H9 (cell line): ENCODE measurements at regions not wholly inside any gene's neighbourhood (a gene's known extent, or its start where the extent isn't known, plus 50 kb on each side); places are given as distances from the start of the nearest gene placed in this dataset.

Experiments used
- DNase-seq: peaks from one replicate; pipeline ENCODE4 v3.0.0-alpha.2; 2017
- H2AFZ ChIP-seq: one replicate; pipeline ENCODE4 v1.6.1; 2013; ENCODE audit warnings: mild to moderate bottlenecking, low read length, control low read depth, moderate library complexity
- H2AK5ac ChIP-seq: 2 replicates; pipeline ENCODE4 v1.6.1; 2013; ENCODE audit warnings: low read length, control low read depth, mixed read lengths; ENCODE audit not compliant: insufficient read length
- H2BK120ac ChIP-seq: one replicate; pipeline ENCODE4 v1.6.1; 2013; ENCODE audit warnings: low read depth, mild to moderate bottlenecking, low read length, control low read depth, inconsistent platforms; ENCODE audit not compliant: poor library complexity, severe bottlenecking
- H2BK12ac ChIP-seq: 2 replicates; pipeline ENCODE4 v1.6.1; 2013; ENCODE audit warnings: low read length, control low read depth, mixed read lengths, low read depth; ENCODE audit not compliant: insufficient read length
- H2BK15ac ChIP-seq: 2 replicates; pipeline ENCODE4 v1.6.1; 2013; ENCODE audit warnings: low read depth, low read length, control low read depth
- H2BK20ac ChIP-seq: one replicate; pipeline ENCODE4 v1.6.1; 2013; ENCODE audit warnings: low read depth, mild to moderate bottlenecking, low read length, control low read depth, inconsistent platforms; ENCODE audit not compliant: poor library complexity, severe bottlenecking
- H2BK5ac ChIP-seq: 2 replicates; pipeline ENCODE4 v1.6.1; 2013; ENCODE audit warnings: low read length, control low read depth, mixed read lengths; ENCODE audit not compliant: insufficient read length
- H3K14ac ChIP-seq: 2 replicates; pipeline ENCODE4 v1.6.1; 2013; ENCODE audit warnings: low read length, control low read depth; ENCODE audit not compliant: insufficient read depth
- H3K18ac ChIP-seq: 2 replicates; pipeline ENCODE4 v1.6.1; 2013; ENCODE audit warnings: low read depth, mild to moderate bottlenecking, mixed read lengths, low read length, control low read depth; ENCODE audit not compliant: insufficient read length
- H3K23ac ChIP-seq: 2 replicates; pipeline ENCODE4 v1.6.1; 2013; ENCODE audit warnings: low read length, control low read depth, mixed read lengths, low read depth; ENCODE audit not compliant: insufficient read length
- H3K23me2 ChIP-seq: 2 replicates; pipeline ENCODE4 v1.6.1; 2013; ENCODE audit warnings: low read depth, mild to moderate bottlenecking, mixed read lengths, low read length, control low read depth; ENCODE audit not compliant: insufficient read length, poor library complexity, severe bottlenecking
- H3K27ac ChIP-seq: 2 replicates; pipeline ENCODE4 v1.5.1; 2013; ENCODE audit warnings: low read length, control low read depth, mixed read lengths, low read depth; ENCODE audit not compliant: insufficient read length
- H3K27me3 ChIP-seq: 2 replicates; pipeline ENCODE4 v1.6.1; 2013; ENCODE audit warnings: low read length, control low read depth, inconsistent platforms; ENCODE audit not compliant: insufficient read depth
- H3K4ac ChIP-seq: 2 replicates; pipeline ENCODE4 v1.6.1; 2013; ENCODE audit warnings: low read depth, mild to moderate bottlenecking, control low read depth, inconsistent platforms, low read length, moderate library complexity
- H3K4me1 ChIP-seq: 2 replicates; pipeline ENCODE4 v1.6.1; 2013; ENCODE audit warnings: low read length, control low read depth, inconsistent platforms; ENCODE audit not compliant: insufficient read depth
- H3K4me2 ChIP-seq: 2 replicates; pipeline ENCODE4 v1.6.1; 2013; ENCODE audit warnings: low read length, control low read depth, mixed read lengths; ENCODE audit not compliant: insufficient read length, insufficient read depth
- H3K56ac ChIP-seq: 2 replicates; pipeline ENCODE4 v1.6.1; 2013; ENCODE audit warnings: low read depth, mild to moderate bottlenecking, mixed read lengths, low read length, control low read depth; ENCODE audit not compliant: insufficient read length
- H3K79me1 ChIP-seq: 2 replicates; pipeline ENCODE4 v1.6.1; 2013; ENCODE audit warnings: low read depth, mild to moderate bottlenecking, moderate library complexity, low read length, control low read depth, inconsistent platforms; ENCODE audit not compliant: insufficient read depth, poor library complexity, severe bottlenecking
- H3K79me2 ChIP-seq: 2 replicates; pipeline ENCODE4 v1.6.1; 2013; ENCODE audit warnings: low read length, control low read depth, inconsistent platforms; ENCODE audit not compliant: insufficient read depth
- H3K9ac ChIP-seq: 2 replicates; pipeline ENCODE4 v1.6.1; 2013; ENCODE audit warnings: low read length, control low read depth, mixed read lengths; ENCODE audit not compliant: insufficient read length; ENCODE audit errors: extremely low read depth
- H3K9me3 ChIP-seq: one replicate; pipeline ENCODE4 v1.6.1; 2013; ENCODE audit warnings: low read depth, low read length, inconsistent platforms; ENCODE audit not compliant: control insufficient read depth
- H3T11ph ChIP-seq: one replicate; pipeline ENCODE4 v1.6.1; 2013; ENCODE audit warnings: mild to moderate bottlenecking, low read length, control low read depth, inconsistent platforms
- H4K20me1 ChIP-seq: one replicate; pipeline ENCODE4 v1.6.1; 2013; ENCODE audit not compliant: control insufficient read depth, insufficient read length, insufficient read depth
- H4K5ac ChIP-seq: 2 replicates; pipeline ENCODE4 v1.6.1; 2013; ENCODE audit warnings: low read depth, mild to moderate bottlenecking, mixed read lengths, low read length, control low read depth; ENCODE audit not compliant: insufficient read length
- H4K8ac ChIP-seq: replicated peaks from 2 replicates; pipeline ENCODE4 v1.6.1; 2013; ENCODE audit warnings: low read length, control low read depth, mixed read lengths, low read depth; ENCODE audit not compliant: insufficient read length
- H4K91ac ChIP-seq: 2 replicates; pipeline ENCODE4 v1.6.1; 2013; ENCODE audit warnings: low read depth, mild to moderate bottlenecking, moderate library complexity, mixed read lengths, low read length, control low read depth; ENCODE audit not compliant: insufficient read length
- H3K27ac Mint-ChIP-seq, 3 experiments: 2 replicates in 2 of 3; 3 replicates in 1 of 3; pipeline ENCODE4 v1.8.0; 2020 to 2021; ENCODE audit warnings: mixed read lengths in 3 of 3, mild to moderate bottlenecking in 1 of 3, moderate library complexity in 1 of 3
- H3K27me3 Mint-ChIP-seq: 2 replicates; pipeline ENCODE4 v1.8.0; 2021; ENCODE audit warnings: low read depth, mild to moderate bottlenecking, moderate library complexity, mixed read lengths
- H3K36me3 Mint-ChIP-seq, 3 experiments: 2 replicates in 2 of 3; 3 replicates in 1 of 3; pipeline ENCODE4 v1.8.0; 2020 to 2021; ENCODE audit warnings: low read depth in 3 of 3, mixed read lengths in 3 of 3; ENCODE audit not compliant: insufficient read depth in 1 of 3
- H3K4me1 Mint-ChIP-seq, 2 experiments: 2 replicates each; pipeline ENCODE4 v1.8.0; 2020; ENCODE audit warnings: mixed read lengths in 2 of 2
- H3K4me3 Mint-ChIP-seq, 2 experiments: 2 replicates in 1 of 2; 3 replicates in 1 of 2; pipeline ENCODE4 v1.8.0; 2020 to 2021; ENCODE audit warnings: mild to moderate bottlenecking in 2 of 2, mixed read lengths in 2 of 2, moderate library complexity in 1 of 2
- H3K9me3 Mint-ChIP-seq, 2 experiments: 2 replicates in 1 of 2; 3 replicates in 1 of 2; pipeline ENCODE4 v1.8.0; 2020; ENCODE audit warnings: mild to moderate bottlenecking in 2 of 2, mixed read lengths in 2 of 2, moderate library complexity in 1 of 2
- CTCF ChIP-seq: fragments of 200-600 bp; sonication (generic); conservative IDR thresholded peaks from 3 replicates; pipeline ENCODE4 v1.8.0; 2021; ENCODE audit warnings: antibody characterized with exemption, mild to moderate bottlenecking
- WGBS: extraction: QIAGEN DNeasy Blood & Tissue Kit; methylation state at CpG from one replicate; pipeline ENCODE4 v1.1.7; 2013; ENCODE audit warnings: missing lambda C conversion rate, low lambda C conversion rate, mixed read lengths; ENCODE audit not compliant: insufficient read length; ENCODE audit errors: extremely low coverage; 5-methylcytosine and 5-hydroxymethylcytosine counted together

GRCh38 chr7:27312820-27313219 lies 70.2 kb downstream of the EVX1 start:
- Histone ChIP-seq H3K14ac (no peak overlapping the region), H2BK5ac (no peak overlapping the region), H2BK15ac (no peak overlapping the region), H3K27ac (no peak overlapping the region), H3T11ph (no peak overlapping the region), H3K79me1 (no peaks in the 10 kb centered on the region), H3K79me2 (no peaks in the 10 kb centered on the region), H2AFZ (no peak overlapping the region), H2AK5ac (no peak overlapping the region), H3K4me1 (peaks cover 8% of the 10 kb centered on the region; the same call in 1 of the 2 replicates), H4K91ac (no peak overlapping the region), H3K56ac (no peak overlapping the region), H3K4me2 (no peak overlapping the region), H2BK12ac (no peak overlapping the region), H4K20me1 (no peaks in the 10 kb centered on the region), H3K23ac (no peak overlapping the region), H2BK120ac (no peak overlapping the region), H3K9me3 (no peaks in the 10 kb centered on the region), H3K4ac (no peak overlapping the region), H4K5ac (no peak overlapping the region), H4K8ac (no peak overlapping the region), H3K9ac (no peak overlapping the region), H3K18ac (no peak overlapping the region), H2BK20ac (no peak overlapping the region), H3K23me2 (no peaks in the 10 kb centered on the region), H3K27me3 (no peaks in the 10 kb centered on the region)
- no peak for DNase-seq
- TF ChIP-seq CTCF, result no peak
- Mint-ChIP-seq H3K27me3 (no peaks in the 10 kb centered on the region), H3K4me1 (peaks cover 20 to 23% of the 10 kb centered on the region in 2 experiments), H3K36me3 (no peaks in the 10 kb centered on the region), H3K27ac (0 out of 7 replicates have a peak overlapping the region, but pooled peaks of 1 of the 3 experiments have one; percentile 31), H3K4me3 (no peak overlapping the region), H3K9me3 (peaks cover 0 to 2% of the 10 kb centered on the region in 2 experiments; a peak in 1 of 5 replicates)
- no CpG with 5 or more reads among the region's 4 CpGs for WGBS
